CD4-positive, alpha-beta T cell treated with Interleukin-2 at 100 ng/mL for 4 hours (primary cell): ENCODE measurements at regions not wholly inside any gene's neighbourhood (a gene's known extent, or its start where the extent isn't known, plus 50 kb on each side); places are given as distances from the start of the nearest gene placed in this dataset.
"Not testable (repeated sequence)": the region's sequence is repeated elsewhere in the genome, so short reads cannot be mapped to it uniquely, and the experiment has no call there.

ENCODE experiments used
- DNase-seq: peaks from one replicate; pipeline ENCODE4 v3.0.0-alpha.2; 2020; ENCODE audit warnings: low spot score

- not testable (repeated sequence) for DNase-seq
These were observed 240.1 kb downstream of the NPIPA7 start for GRCh38 chr16:16618963-16619465.

GRCh38 chr16:16624367-16624766 lies 245.4 kb downstream of the NPIPA7 start:
- not testable (repeated sequence) for DNase-seq

DNA sequence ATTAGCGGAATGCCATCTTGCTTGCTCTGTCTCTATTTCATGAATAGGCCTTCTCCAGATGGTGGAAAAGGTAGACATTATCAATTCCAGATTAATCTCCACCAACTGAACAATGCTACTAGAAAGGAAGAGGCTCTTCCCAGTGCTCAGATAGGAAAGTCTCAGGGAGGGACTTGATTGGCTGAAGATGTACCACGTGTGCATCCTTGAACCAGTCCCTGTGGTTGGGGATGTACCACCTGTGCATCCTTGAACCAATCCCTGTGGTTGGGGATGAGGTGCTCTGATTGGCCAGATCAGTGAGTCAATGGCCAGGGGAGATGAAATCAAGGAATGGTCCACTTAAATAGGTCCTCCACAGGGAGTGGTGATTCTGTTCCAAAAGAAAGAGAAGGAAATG lies 246.2 kb downstream of the NPIPA7 start:
- DNase-seq = not testable (repeated sequence)

- DNase-seq = not testable (repeated sequence)
These were observed 248.9 kb downstream of the NPIPA7 start for GRCh38 chr16:16627865-16628264.

DNA sequence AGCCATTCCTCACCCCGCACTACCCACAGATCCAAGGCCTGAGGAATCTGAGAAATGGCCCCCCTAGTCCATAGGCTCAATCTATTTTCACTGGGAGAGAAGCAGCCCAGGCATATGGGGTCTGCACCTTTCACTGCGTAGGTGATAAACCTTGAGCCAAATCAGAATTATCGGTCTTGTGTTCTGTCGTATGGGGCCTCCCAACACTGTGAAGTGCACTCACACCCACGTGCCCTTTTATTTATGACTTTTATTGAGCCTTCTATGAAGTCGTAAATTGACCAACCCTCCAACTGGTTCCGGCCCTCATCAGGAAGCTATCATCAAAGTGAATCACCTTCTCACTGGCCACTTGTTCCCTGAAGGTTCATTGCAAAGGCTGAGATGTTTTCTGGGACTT lies 259.3 kb downstream of the NPIPA7 start:
- DNase-seq = not testable (repeated sequence)

DNA sequence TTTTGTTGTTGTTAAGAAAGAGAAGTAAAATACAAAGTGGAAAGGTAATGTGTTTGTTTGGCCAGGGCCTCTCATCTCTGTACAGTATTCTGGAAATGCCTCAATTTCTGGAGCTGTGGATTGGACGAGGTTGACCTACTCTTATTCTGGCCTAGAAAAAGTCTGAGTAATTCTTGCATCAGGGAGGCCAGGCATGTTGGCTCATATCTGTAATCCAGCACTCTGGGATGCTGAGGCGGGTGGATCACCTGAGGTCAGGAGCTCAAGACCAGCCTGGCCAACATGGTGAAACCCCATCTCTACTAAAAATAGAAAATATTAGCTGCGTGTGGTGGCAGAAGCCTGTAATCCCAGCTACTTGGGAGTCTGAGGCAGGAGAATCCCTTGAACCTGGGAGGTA lies 259.8 kb downstream of the NPIPA7 start:
- not testable (repeated sequence) for DNase-seq

GRCh38 chr16:16643828-16644227 lies 264.9 kb downstream of the NPIPA7 start:
- not testable (repeated sequence) for DNase-seq

GRCh38 chr16:16648002-16648401 lies 269.1 kb downstream of the NPIPA7 start:
- not testable (repeated sequence) for DNase-seq

DNA sequence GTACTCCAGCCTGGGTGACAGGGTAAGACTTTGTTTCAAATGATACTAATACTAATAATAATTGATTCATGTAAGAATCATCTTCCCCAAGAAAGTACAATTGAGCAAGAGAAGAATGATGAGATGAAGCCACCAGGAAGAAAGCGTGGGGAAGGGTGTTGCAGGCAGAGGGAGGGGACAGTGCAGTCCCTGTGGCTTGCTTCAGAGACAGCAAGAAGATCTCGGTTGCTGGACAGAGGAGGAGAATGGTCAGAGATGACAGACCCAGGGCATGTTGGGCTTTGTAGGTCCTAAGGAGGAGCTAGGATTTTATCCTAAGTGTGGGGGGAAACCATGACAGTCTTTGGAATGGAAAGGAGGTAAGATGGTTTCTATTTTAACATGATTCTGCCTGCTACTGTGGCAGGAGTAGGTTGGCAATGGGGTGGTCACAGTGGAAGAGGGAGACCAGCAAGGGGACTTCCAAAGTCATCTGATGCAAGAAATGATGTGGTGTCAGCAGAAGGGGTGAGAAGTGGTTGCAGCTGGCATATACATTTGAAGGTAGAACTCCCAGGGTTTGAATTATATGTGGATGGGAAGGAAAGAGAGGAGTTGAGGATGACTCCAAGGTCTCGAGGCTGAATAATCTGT lies 293.4 kb downstream of the NPIPA7 start:
- not testable (repeated sequence) for DNase-seq

- DNase-seq = not testable (repeated sequence)
These were observed 295.9 kb downstream of the NPIPA7 start for GRCh38 chr16:16674820-16675219.

- DNase-seq = not testable (repeated sequence)
These were observed 342.9 kb downstream of the NPIPA7 start for GRCh38 chr16:16721849-16722248.

DNA sequence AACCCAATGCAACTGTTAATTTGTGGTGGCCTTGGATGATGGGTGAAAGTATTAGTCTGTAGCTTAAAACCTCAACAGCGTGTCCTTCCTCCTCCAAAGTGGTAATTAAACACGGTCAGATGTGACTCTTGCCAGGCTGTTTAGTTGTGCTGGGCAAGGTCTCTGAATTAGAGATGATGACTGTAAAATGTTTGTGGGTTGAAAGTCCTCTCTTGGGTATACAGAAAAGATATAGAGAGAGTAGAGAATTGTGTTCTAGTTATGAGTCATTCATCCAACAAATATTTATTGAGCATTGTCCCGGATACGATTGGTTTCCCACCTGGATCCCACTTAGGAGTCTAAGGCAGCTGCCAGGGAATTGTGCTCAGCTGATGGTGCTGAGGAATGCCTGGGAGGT lies 343.7 kb downstream of the NPIPA7 start:
- not testable (repeated sequence) for DNase-seq

GRCh38 chr16:16723819-16724519 lies 345.0 kb downstream of the NPIPA7 start:
- DNase-seq = not testable (repeated sequence)

DNA sequence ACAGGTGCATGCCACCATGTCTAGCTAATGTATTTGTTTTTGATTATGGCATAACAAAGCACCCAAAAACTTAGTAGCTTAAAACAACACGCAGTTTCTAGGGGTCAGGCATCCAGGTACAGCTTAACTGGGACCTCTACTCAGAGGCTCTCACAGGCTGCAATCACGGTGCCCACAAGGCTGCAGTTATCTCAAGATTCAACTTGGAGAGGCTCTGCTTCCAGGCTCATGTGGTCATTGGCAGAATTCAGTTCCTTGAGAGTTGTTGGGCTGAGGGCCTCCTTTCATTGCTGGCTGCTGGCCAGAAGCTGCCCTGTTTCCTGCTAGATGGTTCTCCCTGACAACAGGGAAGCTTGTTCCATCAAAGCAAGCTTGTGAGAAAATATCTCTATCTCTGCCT lies 348.1 kb downstream of the NPIPA7 start:
- DNase-seq = not testable (repeated sequence)

GRCh38 chr16:16742573-16742972 lies 363.6 kb downstream of the NPIPA7 start:
- not testable (repeated sequence) for DNase-seq

DNA sequence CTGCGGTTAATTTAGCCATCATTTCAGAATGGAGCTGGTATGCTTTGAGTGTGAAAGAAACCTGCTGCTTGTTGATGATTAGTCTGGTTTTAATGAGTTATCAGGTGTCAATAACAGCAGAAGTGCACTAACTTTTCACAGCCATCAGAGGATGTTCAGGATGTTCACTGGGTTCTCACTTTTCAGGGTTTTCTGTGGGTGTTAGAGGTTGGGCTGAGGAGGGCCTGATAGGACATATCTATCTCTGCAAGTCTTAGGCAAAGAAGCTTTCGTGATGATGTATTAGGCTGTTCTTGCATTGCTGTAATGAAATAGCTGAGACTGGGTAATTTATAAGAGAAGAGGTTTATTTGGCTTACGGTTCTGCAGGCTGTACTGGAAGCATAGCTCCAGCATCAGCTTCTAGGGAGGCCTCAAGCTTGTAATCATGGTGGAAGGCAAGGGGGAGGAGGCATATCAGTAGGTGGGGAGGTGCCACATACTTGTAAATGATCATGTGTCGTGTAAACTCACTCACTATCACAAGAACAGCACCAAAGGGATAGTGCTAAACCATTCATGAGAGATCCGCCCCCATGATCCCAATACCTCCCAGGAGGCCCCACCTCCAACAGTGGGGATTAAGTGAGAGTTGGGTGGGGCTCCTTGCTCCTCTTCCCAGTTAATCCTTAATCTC lies 376.2 kb downstream of the NPIPA7 start:
- not testable (repeated sequence) for DNase-seq

GRCh38 chr16:16763449-16763848 lies 384.5 kb downstream of the NPIPA7 start:
- no peak for DNase-seq

DNA sequence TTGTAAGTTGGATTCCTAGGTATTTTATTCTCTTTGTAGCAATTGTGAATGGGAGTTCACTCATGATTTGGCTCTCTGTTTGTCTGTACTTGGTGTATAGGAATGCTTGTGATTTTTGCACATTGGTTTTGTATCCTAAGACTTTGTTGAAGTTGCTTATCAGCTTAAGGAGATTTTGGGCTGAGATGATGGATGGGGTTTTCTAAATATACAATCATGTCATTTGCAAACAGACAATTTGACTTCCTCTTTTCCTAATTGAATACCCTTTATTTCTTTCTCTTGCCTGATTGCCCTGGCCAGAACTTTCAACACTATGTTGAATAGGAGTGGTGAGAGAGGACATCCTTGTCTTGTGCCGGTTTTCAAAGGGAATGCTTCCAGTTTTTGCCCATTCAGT lies 391.8 kb downstream of the NPIPA7 start:
- DNase-seq = not testable (repeated sequence)

DNA sequence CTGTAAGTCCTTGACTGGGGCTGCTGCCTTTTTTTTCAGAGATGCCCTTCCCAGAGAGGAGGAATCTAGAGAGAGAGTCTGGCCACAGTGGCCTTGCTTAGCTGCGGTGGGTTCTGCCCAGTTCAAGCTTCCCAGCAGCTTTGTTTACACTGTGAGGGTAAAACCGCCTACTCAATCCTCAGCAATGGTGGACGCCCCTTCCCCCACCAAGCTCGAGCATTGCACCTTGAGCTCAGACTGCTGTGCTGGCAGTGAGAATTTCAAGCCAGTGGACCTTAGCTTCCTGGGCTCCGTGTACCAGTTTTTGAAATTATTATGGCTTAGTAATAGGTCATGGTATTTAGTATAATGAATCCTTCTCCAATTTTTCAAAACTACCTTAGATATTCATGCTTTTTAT lies 395.4 kb downstream of the NPIPA7 start:
- DNase-seq = no peak

DNA sequence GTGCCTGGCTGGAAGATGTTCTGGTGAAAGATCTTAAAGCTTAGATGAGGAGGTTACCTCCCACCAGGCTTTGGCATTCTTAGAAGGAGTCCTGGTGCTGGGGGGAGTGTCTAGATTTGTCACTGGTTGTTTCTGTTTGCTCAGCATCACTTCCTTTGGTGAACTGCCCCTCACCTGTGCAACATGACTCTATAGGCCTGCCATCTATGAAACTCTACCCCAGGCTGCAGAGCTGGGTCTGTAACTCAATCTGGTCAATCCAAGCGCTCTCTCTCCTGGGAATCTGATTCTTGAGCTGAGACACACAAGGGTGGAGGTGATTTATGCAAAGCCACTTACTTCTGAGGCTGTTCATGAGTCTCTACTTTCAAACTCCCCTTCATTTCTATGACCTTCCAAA lies 399.4 kb downstream of the NPIPA7 start:
- DNase-seq = no peak

- no peak for DNase-seq
These were observed 401.6 kb downstream of the NPIPA7 start for GRCh38 chr16:16780588-16780987.

GRCh38 chr16:16782153-16782552 lies 403.2 kb downstream of the NPIPA7 start:
- DNase-seq = no peak

- DNase-seq = no peak
These were observed 409.1 kb downstream of the NPIPA7 start for GRCh38 chr16:16788004-16788403.
